HG03575 (cell line): ENCODE measurements at regions not wholly inside any gene's neighbourhood (a gene's known extent, or its start where the extent isn't known, plus 50 kb on each side); places are given as distances from the start of the nearest gene placed in this dataset.

ENCODE experiments used
- ATAC-seq: cut with Tn5 transposase; IDR thresholded peaks from one replicate; pipeline ENCODE4 v1.9.1; 2021; ENCODE audit not compliant: unreplicated experiment, insufficient number of reproducible peaks, low FRiP score; ENCODE audit errors: extremely low read depth

DNA sequence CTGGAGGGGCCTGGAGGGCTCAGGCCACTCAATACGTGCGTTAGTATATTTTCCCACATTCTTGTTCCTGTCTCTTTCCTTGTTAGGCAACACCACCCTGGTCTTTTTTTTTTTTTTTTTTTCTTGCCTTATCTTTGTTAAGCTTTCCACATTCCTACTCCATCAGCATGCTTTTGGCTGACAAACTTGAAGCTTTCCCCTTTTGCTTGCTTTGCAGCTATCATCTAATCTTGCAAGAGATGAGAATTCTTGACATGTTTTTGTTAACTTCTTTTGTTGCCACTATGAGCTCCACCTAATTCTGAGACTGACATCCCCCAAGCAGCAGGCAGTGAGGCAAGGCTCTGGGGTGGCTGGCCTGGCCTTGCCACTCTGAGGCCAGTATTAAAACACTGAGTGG, 52.5 kb upstream of the NRP1 start:
- ATAC-seq = no peak

DNA sequence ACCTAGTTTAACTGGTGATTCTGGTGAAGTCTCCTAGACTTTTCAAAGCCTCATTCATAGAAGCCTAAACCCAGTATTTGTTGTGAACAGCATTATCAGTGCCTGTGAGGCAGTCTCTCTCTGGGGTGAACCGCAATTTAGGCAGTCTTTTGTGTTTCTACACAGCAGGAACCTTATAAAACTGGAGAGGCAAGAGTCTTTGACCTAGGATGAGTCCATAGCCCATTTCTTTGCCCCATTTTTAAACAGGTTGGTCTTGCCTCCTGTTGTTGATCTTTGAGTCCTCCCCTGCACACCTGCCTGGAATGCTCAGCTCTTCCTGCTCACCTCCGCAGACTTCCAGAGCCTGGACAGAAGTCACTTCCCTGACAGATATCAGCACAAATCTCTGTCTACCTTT, 51.2 kb upstream of the NRP1 start:
- no peak for ATAC-seq

DNA sequence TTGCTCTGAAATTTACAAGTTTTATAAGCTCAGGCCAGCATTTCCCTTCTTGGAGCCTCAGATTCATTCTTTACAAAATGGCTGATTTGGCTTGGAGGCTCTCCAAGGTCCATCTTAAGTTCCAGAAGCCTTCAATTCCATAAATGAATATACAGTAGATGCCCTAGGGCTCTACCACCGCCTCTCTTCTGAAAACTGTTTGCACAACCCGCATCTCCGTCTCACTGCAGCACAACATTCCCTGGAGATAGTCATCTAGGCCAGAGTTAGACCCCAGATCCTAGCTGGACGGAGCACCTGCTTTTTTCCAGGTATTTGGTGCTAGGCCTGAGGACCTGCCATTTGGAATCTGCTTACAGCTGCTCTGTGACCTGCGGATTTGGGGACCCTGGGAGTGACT, 50.5 kb upstream of the NRP1 start:
- ATAC-seq = no peak
